Endothelial cell of umbilical vein (primary cell): ENCODE measurements at regions not wholly inside any gene's neighbourhood (a gene's known extent, or its start where the extent isn't known, plus 50 kb on each side); places are given as distances from the start of the nearest gene placed in this dataset.

Experiments used
- BruUV-seq: library from RNA; stranded (reverse); fragments of 400-500 nt; replicated peaks from 2 replicates; lab custom pipeline; 2021; lab: Mats Ljungman, UMichigan
- CTCF ChIA-PET: fragments of 300-600, 350-600 bp; sonication (Branson Sonifier 250); formaldehyde crosslinking; loops from one replicate; lab custom pipeline; 2021; ENCODE audit warnings: antibody characterized with exemption, inconsistent platforms; lab: Charles Lee
- POLR2A ChIA-PET: fragments of 300-600, 350-600 bp; sonication (Branson Sonifier 250); formaldehyde crosslinking; loops from one replicate; lab custom pipeline; 2021; ENCODE audit warnings: antibody characterized with exemption, inconsistent platforms; lab: Charles Lee
- DNase-seq: peaks from one replicate; pipeline ENCODE4 v3.0.0-alpha.2; 2011; ENCODE audit warnings: low read depth, low spot score
- FAIRE-seq: peaks from 2 replicates; lab custom pipeline; 2011; peaks lifted over from hg19 to GRCh38; lab: Jason Lieb, UNC
- H2AFZ ChIP-seq: 2 replicates; pipeline ENCODE4 v1.6.0; 2012; ENCODE audit warnings: low read depth, low read length, control low read depth, inconsistent platforms
- H3K27ac ChIP-seq: 2 replicates; pipeline ENCODE4 v1.5.1; 2011; ENCODE audit warnings: low read depth, mild to moderate bottlenecking, control low read depth, low read length, moderate library complexity; ENCODE audit not compliant: insufficient read depth
- H3K27me3 ChIP-seq, 2 experiments: 2 replicates each; pipeline versions ENCODE4 v1.6.0 to v1.6.1; 2011; ENCODE audit warnings: low read length in 2 of 2, mixed read lengths in 1 of 2; ENCODE audit not compliant: control insufficient read depth in 2 of 2, insufficient read depth in 2 of 2
- H3K36me3 ChIP-seq, 2 experiments: 2 replicates in 1 of 2; 3 replicates in 1 of 2; pipeline ENCODE4 v1.5.1; 2011; ENCODE audit warnings: low read length in 2 of 2, mild to moderate bottlenecking in 1 of 2, moderate library complexity in 1 of 2; ENCODE audit not compliant: control insufficient read depth in 2 of 2, insufficient read depth in 2 of 2; ENCODE audit errors: extremely low read depth in 1 of 2
- H3K4me1 ChIP-seq: 3 replicates; pipeline ENCODE4 v1.5.1; 2011; ENCODE audit warnings: mild to moderate bottlenecking, low read length; ENCODE audit not compliant: control insufficient read depth, insufficient read depth; ENCODE audit errors: extremely low read depth
- H3K4me2 ChIP-seq: 2 replicates; pipeline ENCODE4 v1.6.1; 2011; ENCODE audit warnings: low read length, control low read depth, mixed read lengths; ENCODE audit not compliant: insufficient read depth
- H3K4me3 ChIP-seq, 3 experiments: fragments of 200-600 bp in 1 of 3; sonication (generic), shearing (Covaris generic) in 1 of 3; replicated peaks in 1 of 3; 2 replicates each; pipeline ENCODE4 v1.5.1; 2011 to 2016; ENCODE audit warnings: control low read depth in 3 of 3, low read length in 3 of 3, mild to moderate bottlenecking in 2 of 3, inconsistent platforms in 1 of 3, low read depth in 1 of 3, moderate library complexity in 1 of 3; ENCODE audit not compliant: insufficient read depth in 1 of 3
- H3K79me2 ChIP-seq: 2 replicates; pipeline ENCODE4 v1.6.0; 2012; ENCODE audit warnings: low read length, inconsistent platforms; ENCODE audit not compliant: control insufficient read depth, insufficient read depth
- H3K9ac ChIP-seq: replicated peaks from 2 replicates; pipeline ENCODE3; 2011; ENCODE audit warnings: low read length, control low read depth; ENCODE audit not compliant: insufficient read depth; ENCODE audit errors: extremely low read depth
- H3K9me1 ChIP-seq: replicated peaks from 3 replicates; pipeline ENCODE4 v1.6.0; 2011; ENCODE audit warnings: mild to moderate bottlenecking, low read length; ENCODE audit not compliant: control insufficient read depth, insufficient read depth; ENCODE audit errors: extremely low read depth
- H3K9me3 ChIP-seq: replicated peaks from 2 replicates; pipeline ENCODE4 v1.5.1; 2012; ENCODE audit warnings: low read length, inconsistent platforms; ENCODE audit not compliant: control insufficient read depth, insufficient read depth
- H4K20me1 ChIP-seq: replicated peaks from 2 replicates; pipeline ENCODE3; 2011; ENCODE audit warnings: mild to moderate bottlenecking, low read length; ENCODE audit not compliant: control insufficient read depth, insufficient read depth; ENCODE audit errors: extremely low read depth
- CTCF ChIP-seq, 2 donors: IDR thresholded peaks; 1 replicate in 1 of 2; 2 replicates in 1 of 2; pipeline ENCODE4 v1.5.1; 2011; ENCODE audit warnings: low read length in 2 of 2, mild to moderate bottlenecking in 2 of 2, moderate library complexity in 2 of 2, control low read depth in 1 of 2, inconsistent platforms in 1 of 2, low read depth in 1 of 2; ENCODE audit not compliant: insufficient read depth in 1 of 2; ENCODE audit errors: extremely low read depth in 1 of 2
- EZH2 ChIP-seq: IDR thresholded peaks from 2 replicates; pipeline ENCODE4 v1.6.1; 2012; ENCODE audit warnings: borderline replicate concordance, low read depth, mild to moderate bottlenecking, moderate library complexity, low read length, inconsistent platforms; ENCODE audit not compliant: severe bottlenecking
- FOS ChIP-seq: IDR thresholded peaks from 2 replicates; pipeline ENCODE4 v1.6.1; 2011; ENCODE audit warnings: mild to moderate bottlenecking, low read length, moderate library complexity, borderline replicate concordance; ENCODE audit not compliant: insufficient read depth
- GATA2 ChIP-seq: IDR thresholded peaks from 2 replicates; pipeline ENCODE4 v1.7.0; 2011; ENCODE audit warnings: low read depth, mild to moderate bottlenecking, moderate library complexity, mixed read lengths, low read length; ENCODE audit not compliant: insufficient read length, insufficient read depth
- JUN ChIP-seq: IDR thresholded peaks from 2 replicates; pipeline ENCODE4 v1.6.1; 2011; ENCODE audit warnings: borderline replicate concordance, low read depth; ENCODE audit not compliant: insufficient read length, insufficient read depth
- MAX ChIP-seq: IDR thresholded peaks from 2 replicates; pipeline ENCODE4 v1.6.1; 2011; ENCODE audit not compliant: insufficient read depth, insufficient read length
- MYC ChIP-seq: IDR thresholded peaks from one replicate; pipeline ENCODE4 v1.6.1; 2011; ENCODE audit warnings: mild to moderate bottlenecking, low read depth, low read length
- POLR2A ChIP-seq: IDR thresholded peaks from 2 replicates; pipeline ENCODE4 v1.6.1; 2012; ENCODE audit warnings: low read depth, mild to moderate bottlenecking, control low read depth, low read length
- POLR2AphosphoS5 ChIP-seq: IDR thresholded peaks from 2 replicates; pipeline ENCODE4 v1.6.1; 2012; ENCODE audit warnings: low read depth, mild to moderate bottlenecking, control low read depth, low read length, moderate library complexity; ENCODE audit not compliant: insufficient read depth
- dilution Hi-C: fragments of 300-500 bp; cut with MboI; formaldehyde crosslinking; loops from one replicate; pipeline ENCODE4 v1.15.0; 2019; ENCODE audit warnings: low sequenced_read_pairs; ENCODE audit not compliant: extremely low pct_ligation_motif_present
- intact Hi-C: fragments of 100-400 bp; cut with micrococcal nuclease; formaldehyde crosslinking; loops from one replicate; pipeline ENCODE4 v1.10.0; 2022

- POLR2A ChIA-PET, result no interaction called here
These were observed 85.5 kb upstream of the FGF14 start for GRCh38 chr13:102487330-102487729.

More at GRCh38 chr13:102487330-102487729, 85.5 kb upstream of the FGF14 start:
- DNase-seq (no peak), FAIRE-seq (no peak)
- Histone ChIP-seq H4K20me1 (no peaks in the 10 kb centered on the region), H3K9me3 (no peaks in the 10 kb centered on the region), H3K79me2 (no peaks in the 10 kb centered on the region), H3K4me2 (no peak overlapping the region), H3K27ac (no peak overlapping the region), H2AFZ (no peak overlapping the region), H3K9me1 (no peaks in the 10 kb centered on the region), H3K4me1 (no peaks in the 10 kb centered on the region), H3K27me3 (no peaks in the 10 kb centered on the region), H3K4me3 (no peak overlapping the region), H3K36me3 (no peaks in the 10 kb centered on the region), H3K9ac (no peak overlapping the region)
- CTCF ChIA-PET, result no interaction called here
- dilution Hi-C loops, result no loop called here
- TF ChIP-seq MYC, result no peak
- TF ChIP-seq EZH2, result no peak
- TF ChIP-seq JUN, result no peak
- TF ChIP-seq GATA2, result no peak
- no peak for TF ChIP-seq MAX
- no peak for TF ChIP-seq FOS
- TF ChIP-seq POLR2AphosphoS5, result no peak
- no peak for TF ChIP-seq CTCF (IDR thresholded peaks at IDR 0.05; ENCODE audit: extremely low read depth in 1 of 2, insufficient read depth in 1 of 2, low read depth in 1 of 2, low read length in 2 of 2)
- TF ChIP-seq POLR2A, result no peak
- BruUV-seq, result no TSS peak
- intact Hi-C loops, result no loop called here
